ENCODE measurements at regions not wholly inside any gene's neighbourhood (a gene's known extent, or its start where the extent isn't known, plus 50 kb on each side); places are given as distances from the start of the nearest gene placed in this dataset.
A peak's percentile ranks its signal among the peaks of the same experiment; 100 is the strongest.

DNA sequence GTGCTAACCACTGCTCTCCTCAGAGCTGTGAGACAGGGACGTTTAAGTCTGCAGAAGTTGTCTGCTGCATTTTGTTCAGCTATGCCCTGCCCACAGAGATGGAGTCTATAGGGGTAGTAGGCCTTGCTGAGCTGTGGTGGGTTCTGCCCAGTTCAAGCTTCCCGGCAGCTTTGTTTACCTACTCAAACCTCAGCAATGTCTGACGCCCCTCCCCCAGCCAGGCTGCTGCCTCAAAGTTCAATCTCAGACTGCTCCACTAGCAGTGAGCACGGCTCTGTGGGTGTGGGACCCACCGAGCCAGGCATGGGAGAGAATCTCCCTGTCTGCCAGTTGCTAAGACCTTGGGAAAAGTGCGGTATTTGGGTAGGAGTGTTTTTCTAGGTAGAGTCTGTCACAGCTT is 387.8 kb upstream of the SLC39A10 start:
- Histone ChIP-seq H3K4me3 (ENCODE audit: low read depth in 2 of 2, low read length in 1 of 2) (no peak overlapping the region), H3K9me2 (no peaks in the 10 kb centered on the region), H3K36me3 (replicated peaks in 1 of 2; ENCODE audit: control insufficient read depth in 1 of 2, insufficient read depth in 2 of 2, low read length in 1 of 2) (no peaks in the 10 kb centered on the region), H3K79me2 (ENCODE audit: insufficient read depth) (no peaks in the 10 kb centered on the region), H3K4me1 (ENCODE audit: control insufficient read depth in 1 of 2, insufficient read depth in 2 of 2, low read depth in 1 of 2, low read length in 1 of 2) (no peaks in the 10 kb centered on the region; a peak in 1 of 4 replicates), H3K9ac (no peak overlapping the region), H3F3A (replicated peaks; ENCODE audit: insufficient read depth) (no peaks in the 10 kb centered on the region), H4K20me1 (ENCODE audit: insufficient read depth) (no peaks in the 10 kb centered on the region), H3K27ac (ENCODE audit: low read depth in 2 of 2, low read length in 1 of 2) (no peak overlapping the region), H3K4me2 (no peak overlapping the region), H2AFZ (ENCODE audit: low read depth) (no peak overlapping the region), H3K9me3 (no peaks in the 10 kb centered on the region), H3K27me3 (ENCODE audit: insufficient read depth) (no peaks in the 10 kb centered on the region)
- WGBS (ENCODE audit: low lambda C conversion rate), result 37% methylated on average over 6 of the region's 6 CpGs
- CTCF ChIA-PET, result no interaction called here
- no peak for TF ChIP-seq MEF2A (IDR thresholded peaks at IDR 0.05; ENCODE audit: borderline replicate concordance, low read depth)
- no peak for TF ChIP-seq NFIC (IDR thresholded peaks at IDR 0.05; ENCODE audit: borderline replicate concordance)
- no peak for TF ChIP-seq USF2 (IDR thresholded peaks at IDR 0.05; ENCODE audit: borderline replicate concordance, low read depth, low read length)
- TF ChIP-seq EZH2phosphoT487 (IDR thresholded peaks at IDR 0.05; ENCODE audit: borderline replicate concordance, low read depth), result no peak
- no peak for TF ChIP-seq TEAD4 (IDR thresholded peaks at IDR 0.05; ENCODE audit: borderline replicate concordance, insufficient read depth)
- TF ChIP-seq IRF3 (IDR thresholded peaks at IDR 0.05; ENCODE audit: low read depth, low read length), result no peak
- no peak for TF ChIP-seq NRF1 (IDR thresholded peaks at IDR 0.05; ENCODE audit: low read depth, low read length)
- no peak for TF ChIP-seq SMC3 (IDR thresholded peaks at IDR 0.05; ENCODE audit: low read depth, low read length)
- no peak for TF ChIP-seq RFX5 (IDR thresholded peaks at IDR 0.05; ENCODE audit: low read length)
- TF ChIP-seq FOXM1 (IDR thresholded peaks at IDR 0.05; ENCODE audit: low read depth), result no peak
- POLR2A ChIA-PET, result no interaction called here
- DNase-seq, result no peak

DNA sequence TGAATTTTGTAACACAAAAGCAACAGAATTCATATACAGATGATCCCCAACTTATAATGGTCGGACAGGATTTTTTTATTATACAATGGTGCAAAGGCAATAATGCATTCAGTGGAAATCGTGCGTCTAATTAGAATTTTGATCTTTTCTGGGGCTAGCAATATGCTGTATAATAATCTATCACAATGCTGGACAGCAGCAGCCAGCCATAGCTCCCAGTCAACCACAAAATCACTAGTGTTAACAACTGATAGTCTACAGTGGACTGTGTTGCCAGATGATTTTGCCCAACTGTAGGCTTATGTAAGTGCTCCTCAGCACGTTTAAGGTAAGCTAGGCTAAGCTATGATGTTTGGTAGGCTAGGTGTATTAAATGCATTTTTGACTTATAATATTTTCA is 399.0 kb upstream of the SLC39A10 start:
- Histone ChIP-seq H3K27ac (ENCODE audit: low read depth in 2 of 2, low read length in 1 of 2) (no peak overlapping the region), H3K9ac (no peak overlapping the region), H2AFZ (ENCODE audit: low read depth) (no peak overlapping the region), H3K36me3 (replicated peaks in 1 of 2; ENCODE audit: control insufficient read depth in 1 of 2, insufficient read depth in 2 of 2, low read length in 1 of 2) (no peaks in the 10 kb centered on the region), H3K79me2 (ENCODE audit: insufficient read depth) (no peaks in the 10 kb centered on the region), H3F3A (replicated peaks; ENCODE audit: insufficient read depth) (no peaks in the 10 kb centered on the region), H3K4me3 (ENCODE audit: low read depth in 2 of 2, low read length in 1 of 2) (no peak overlapping the region), H3K4me1 (ENCODE audit: control insufficient read depth in 1 of 2, insufficient read depth in 2 of 2, low read depth in 1 of 2, low read length in 1 of 2) (no peaks in the 10 kb centered on the region), H3K9me2 (no peaks in the 10 kb centered on the region), H3K9me3 (no peaks in the 10 kb centered on the region), H3K27me3 (ENCODE audit: insufficient read depth) (no peaks in the 10 kb centered on the region), H4K20me1 (ENCODE audit: insufficient read depth) (no peaks in the 10 kb centered on the region), H3K4me2 (no peak overlapping the region)
- no peak for DNase-seq
- no peak for TF ChIP-seq USF2 (IDR thresholded peaks at IDR 0.05; ENCODE audit: borderline replicate concordance, low read depth, low read length)
- no peak for TF ChIP-seq SIN3A (IDR thresholded peaks at IDR 0.05; ENCODE audit: borderline replicate concordance, low read depth, low read length)
- 0 out of 2 replicates have a peak, but pooled peaks have one; percentile 37 for TF ChIP-seq REST (IDR thresholded peaks at IDR 0.05; ENCODE audit: low read depth, low read length)
- CTCF ChIA-PET, result interaction anchor here (1.0 kb wide), 1 partner anchor 59 kb away, joined by 3 read pairs; no protein-coding TSS in a partner anchor
- WGBS (ENCODE audit: low lambda C conversion rate), result 34% methylated on average over 4 of the region's 4 CpGs
- POLR2A ChIA-PET, result no interaction called here
